Keratinocyte (primary cell): ENCODE measurements at regions not wholly inside any gene's neighbourhood (a gene's known extent, or its start where the extent isn't known, plus 50 kb on each side); places are given as distances from the start of the nearest gene placed in this dataset.

ENCODE experiments used
- DNase-seq: peaks from one replicate; pipeline ENCODE4 v3.0.0-alpha.2; 2011; ENCODE audit warnings: low read depth, missing footprints, low spot score
- FAIRE-seq: peaks from 2 replicates; lab custom pipeline; 2011; peaks lifted over from hg19 to GRCh38; lab: Jason Lieb, UNC
- H2AFZ ChIP-seq: 2 replicates; pipeline ENCODE4 v1.6.0; 2012; ENCODE audit warnings: low read length, control low read depth, inconsistent platforms; ENCODE audit not compliant: control insufficient read depth
- H3K27ac ChIP-seq: 2 replicates; pipeline ENCODE4 v1.5.1; 2011; ENCODE audit warnings: low read length; ENCODE audit not compliant: control insufficient read depth, insufficient read depth
- H3K27me3 ChIP-seq: 3 replicates; pipeline ENCODE4 v1.6.0; 2011; ENCODE audit warnings: low read length; ENCODE audit not compliant: control insufficient read depth, insufficient read depth; ENCODE audit errors: extremely low read depth
- H3K36me3 ChIP-seq, 2 experiments: 2 replicates in 1 of 2; 3 replicates in 1 of 2; pipeline ENCODE4 v1.5.1; 2011; ENCODE audit warnings: low read length in 2 of 2, mild to moderate bottlenecking in 1 of 2; ENCODE audit not compliant: control insufficient read depth in 2 of 2, insufficient read depth in 2 of 2; ENCODE audit errors: extremely low read depth in 1 of 2
- H3K4me1 ChIP-seq: 3 replicates; pipeline ENCODE4 v1.5.1; 2011; ENCODE audit warnings: low read length; ENCODE audit not compliant: control insufficient read depth, insufficient read depth; ENCODE audit errors: extremely low read depth
- H3K4me2 ChIP-seq: 3 replicates; pipeline ENCODE4 v1.6.0; 2011; ENCODE audit warnings: low read depth, low read length; ENCODE audit not compliant: control insufficient read depth, insufficient read depth; ENCODE audit errors: extremely low read depth
- H3K4me3 ChIP-seq, 3 experiments: fragments of 200-600 bp in 1 of 3; sonication (generic) in 1 of 3; 2 replicates in 2 of 3; 3 replicates in 1 of 3; pipeline ENCODE4 v1.5.1; 2011 to 2016; ENCODE audit warnings: low read length in 3 of 3, mild to moderate bottlenecking in 3 of 3, control low read depth in 2 of 3, inconsistent platforms in 1 of 3, low read depth in 1 of 3, mixed read lengths in 1 of 3, mixed run types in 1 of 3, moderate library complexity in 1 of 3; ENCODE audit not compliant: control insufficient read depth in 2 of 3, insufficient read depth in 2 of 3; ENCODE audit errors: extremely low read depth in 1 of 3
- H3K79me2 ChIP-seq: 2 replicates; pipeline ENCODE4 v1.6.0; 2012; ENCODE audit warnings: low read length; ENCODE audit not compliant: control insufficient read depth, insufficient read depth
- H3K9ac ChIP-seq: 3 replicates; pipeline ENCODE4 v1.6.0; 2011; ENCODE audit warnings: low read length; ENCODE audit not compliant: control insufficient read depth, insufficient read depth; ENCODE audit errors: extremely low read depth
- H3K9me1 ChIP-seq: 3 replicates; pipeline ENCODE4 v1.6.0; 2011; ENCODE audit warnings: low read length; ENCODE audit not compliant: control insufficient read depth, insufficient read depth; ENCODE audit errors: extremely low read depth
- H3K9me3 ChIP-seq: 2 replicates; pipeline ENCODE4 v1.5.1; 2012; ENCODE audit warnings: low read depth, low read length; ENCODE audit not compliant: control insufficient read depth
- H4K20me1 ChIP-seq: 3 replicates; pipeline ENCODE4 v1.6.0; 2011; ENCODE audit warnings: low read length; ENCODE audit not compliant: control insufficient read depth, insufficient read depth; ENCODE audit errors: extremely low read depth
- EZH2 ChIP-seq: IDR thresholded peaks from one replicate; pipeline ENCODE4 v1.6.1; 2012; ENCODE audit warnings: inconsistent platforms, mild to moderate bottlenecking, low read length, moderate library complexity
- dilution Hi-C: fragments of 300-500 bp; cut with MboI; formaldehyde crosslinking; loops from one replicate; pipeline ENCODE4 v1.7.0; 2020; ENCODE audit warnings: low sequenced_read_pairs; ENCODE audit not compliant: extremely low pct_ligation_motif_present
- TF ChIP-seq, protein P1 (sequence below), 3 experiments: IDR thresholded peaks in 1 of 3; conservative IDR thresholded peaks in 1 of 3; optimal IDR thresholded peaks in 1 of 3; 2 replicates in 2 of 3; 3 replicates in 1 of 3; pipeline versions ENCODE3 to v1.5.1; 2011; ENCODE audit warnings: low read length in 3 of 3, mild to moderate bottlenecking in 3 of 3, moderate library complexity in 2 of 3, control low read depth in 1 of 3, inconsistent platforms in 1 of 3; ENCODE audit not compliant: insufficient read depth in 2 of 3; ENCODE audit errors: extremely low read depth in 1 of 3

DNA sequence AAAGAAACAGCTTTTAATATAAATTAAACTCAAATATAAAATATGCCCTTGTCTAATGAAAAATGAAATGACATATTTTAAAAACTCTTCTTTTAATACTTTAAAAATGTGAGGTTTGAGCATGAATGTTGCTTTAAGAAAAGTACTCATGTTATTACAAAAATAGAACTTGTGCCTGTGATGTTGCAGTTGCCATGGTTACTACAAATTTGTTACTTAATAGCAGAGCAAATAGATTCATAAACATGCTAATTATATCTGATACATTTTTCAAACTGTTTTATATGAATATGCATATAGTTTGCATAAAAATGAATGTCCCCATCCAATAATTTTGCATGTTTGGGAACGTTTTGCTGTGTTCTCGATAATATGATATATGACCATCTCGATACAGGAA lies 152.3 kb upstream of the DPYD start:
- DNase-seq (no peak), FAIRE-seq (no peak)
- dilution Hi-C loops = no loop called here
- no peaks in the 10 kb centered on the region for H3K36me3 ChIP-seq
- H3K9me3 ChIP-seq = no peaks in the 10 kb centered on the region
- no peaks in the 10 kb centered on the region for H3K4me1 ChIP-seq
- no peak overlapping the region for H3K4me3 ChIP-seq
- H4K20me1 ChIP-seq = no peaks in the 10 kb centered on the region
- no peak overlapping the region for H3K4me2 ChIP-seq
- no peak overlapping the region for H2AFZ ChIP-seq
- H3K9me1 ChIP-seq = no peaks in the 10 kb centered on the region
- no peak overlapping the region for H3K27ac ChIP-seq
- TF ChIP-seq, protein P1, sequence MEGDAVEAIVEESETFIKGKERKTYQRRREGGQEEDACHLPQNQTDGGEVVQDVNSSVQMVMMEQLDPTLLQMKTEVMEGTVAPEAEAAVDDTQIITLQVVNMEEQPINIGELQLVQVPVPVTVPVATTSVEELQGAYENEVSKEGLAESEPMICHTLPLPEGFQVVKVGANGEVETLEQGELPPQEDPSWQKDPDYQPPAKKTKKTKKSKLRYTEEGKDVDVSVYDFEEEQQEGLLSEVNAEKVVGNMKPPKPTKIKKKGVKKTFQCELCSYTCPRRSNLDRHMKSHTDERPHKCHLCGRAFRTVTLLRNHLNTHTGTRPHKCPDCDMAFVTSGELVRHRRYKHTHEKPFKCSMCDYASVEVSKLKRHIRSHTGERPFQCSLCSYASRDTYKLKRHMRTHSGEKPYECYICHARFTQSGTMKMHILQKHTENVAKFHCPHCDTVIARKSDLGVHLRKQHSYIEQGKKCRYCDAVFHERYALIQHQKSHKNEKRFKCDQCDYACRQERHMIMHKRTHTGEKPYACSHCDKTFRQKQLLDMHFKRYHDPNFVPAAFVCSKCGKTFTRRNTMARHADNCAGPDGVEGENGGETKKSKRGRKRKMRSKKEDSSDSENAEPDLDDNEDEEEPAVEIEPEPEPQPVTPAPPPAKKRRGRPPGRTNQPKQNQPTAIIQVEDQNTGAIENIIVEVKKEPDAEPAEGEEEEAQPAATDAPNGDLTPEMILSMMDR (optimal IDR thresholded peaks at IDR 0.05 in 1 of 3, IDR thresholded peaks at IDR 0.05 in 1 of 3, conservative IDR thresholded peaks at IDR 0.05 in 1 of 3; ENCODE audit: extremely low read depth in 1 of 3, insufficient read depth in 2 of 3, low read length in 3 of 3) = no peak
- no peak for TF ChIP-seq EZH2
- no peaks in the 10 kb centered on the region for H3K79me2 ChIP-seq
- no peaks in the 10 kb centered on the region for H3K27me3 ChIP-seq
- H3K9ac ChIP-seq = no peak overlapping the region

DNA sequence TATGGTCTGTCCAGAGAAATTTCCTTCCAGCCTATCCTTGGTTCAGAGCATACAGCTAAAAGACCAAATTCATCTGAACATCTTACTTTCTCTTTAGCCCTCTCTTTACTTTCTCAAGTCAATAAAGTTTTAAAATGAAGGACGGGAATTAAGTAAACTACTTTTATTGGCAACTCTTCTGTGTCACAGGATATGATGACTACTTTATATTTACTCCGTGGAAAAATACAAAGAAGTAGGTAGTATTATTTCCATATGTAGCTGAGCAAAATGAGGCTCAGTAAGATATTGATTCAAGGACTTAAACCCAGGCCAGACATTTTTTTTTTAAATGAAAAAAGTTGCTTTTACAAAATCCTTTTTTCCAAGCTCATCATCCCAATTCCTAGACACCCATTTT lies 151.2 kb upstream of the DPYD start:
- H3K36me3 ChIP-seq = no peaks in the 10 kb centered on the region
- FAIRE-seq = no peak

More for the DNA sequence above, 151.2 kb upstream of the DPYD start:
- Histone ChIP-seq H2AFZ (no peak overlapping the region), H4K20me1 (no peaks in the 10 kb centered on the region), H3K27ac (no peak overlapping the region), H3K9me3 (no peaks in the 10 kb centered on the region), H3K79me2 (no peaks in the 10 kb centered on the region), H3K4me3 (no peak overlapping the region), H3K4me2 (no peak overlapping the region), H3K4me1 (no peaks in the 10 kb centered on the region), H3K27me3 (no peaks in the 10 kb centered on the region), H3K9ac (no peak overlapping the region), H3K9me1 (no peaks in the 10 kb centered on the region)
- TF ChIP-seq, protein P1 (optimal IDR thresholded peaks at IDR 0.05 in 1 of 3, IDR thresholded peaks at IDR 0.05 in 1 of 3, conservative IDR thresholded peaks at IDR 0.05 in 1 of 3; ENCODE audit: extremely low read depth in 1 of 3, insufficient read depth in 2 of 3, low read length in 3 of 3) = no peak
- TF ChIP-seq EZH2 = no peak
- no peak for DNase-seq
- dilution Hi-C loops = no loop called here
